ENCODE measurements at regions not wholly inside any gene's neighbourhood (a gene's known extent, or its start where the extent isn't known, plus 50 kb on each side); places are given as distances from the start of the nearest gene placed in this dataset.

DNA sequence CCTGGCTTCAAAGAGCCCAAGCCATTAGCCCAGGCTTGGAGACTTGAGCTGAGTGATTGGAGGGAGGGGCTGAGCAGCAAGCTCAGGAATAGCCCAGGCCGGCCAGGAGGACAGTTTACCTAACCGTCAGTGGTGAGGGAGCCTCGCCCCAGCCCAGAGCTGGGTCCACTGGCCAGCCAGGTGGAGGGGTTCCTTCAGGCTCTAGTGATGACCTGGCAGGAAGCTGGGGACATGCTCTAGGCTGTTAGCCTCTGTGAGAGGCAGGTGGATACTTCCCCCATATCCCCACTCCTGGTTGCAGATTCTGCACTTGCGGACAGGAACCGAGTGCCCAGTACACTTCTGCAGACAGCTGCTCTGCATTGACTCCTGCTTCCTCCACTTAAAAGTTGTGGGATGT is 61.2 kb upstream of the ANTXRL start:
- no peak for DNase-seq (ENCODE audit: low spot score)
- Mint-ChIP-seq H3K4me3 (no peak overlapping the region), H3K9me3 (peaks cover 2% of the 10 kb centered on the region), H3K36me3 (ENCODE audit: low read depth) (peaks cover 12% of the 10 kb centered on the region), H3K27ac (no peak overlapping the region), H3K27me3 (ENCODE audit: insufficient read depth) (no peaks in the 10 kb centered on the region), H3K4me1 (ENCODE audit: low read depth) (no peaks in the 10 kb centered on the region)
- intact Hi-C loops (cut with micrococcal nuclease), result loop anchor here (10.0 kb wide), 1 partner anchor 99 kb away; no protein-coding TSS in a partner anchor

- peaks cover 4% of the 10 kb centered on the region for H3K9me3 Mint-ChIP-seq
- intact Hi-C loops (cut with micrococcal nuclease), result loop anchor here (10.0 kb wide), 1 partner anchor 99 kb away; no protein-coding TSS in a partner anchor
- no peak overlapping the region for H3K27ac Mint-ChIP-seq
- no peak overlapping the region for H3K4me3 Mint-ChIP-seq
- H3K36me3 Mint-ChIP-seq (ENCODE audit: low read depth), result peaks cover 16% of the 10 kb centered on the region
- H3K27me3 Mint-ChIP-seq (ENCODE audit: insufficient read depth), result no peaks in the 10 kb centered on the region
- no peak for DNase-seq (ENCODE audit: low spot score)
- H3K4me1 Mint-ChIP-seq (ENCODE audit: low read depth), result no peaks in the 10 kb centered on the region
These were observed 60.6 kb upstream of the ANTXRL start for GRCh38 chr10:46226232-46226631.

GRCh38 chr10:46226900-46227558 is 59.8 kb upstream of the ANTXRL start:
- H3K27ac Mint-ChIP-seq, result no peak overlapping the region
- DNase-seq (ENCODE audit: low spot score), result no peak
- intact Hi-C loops (cut with micrococcal nuclease), result loop anchor here (10.0 kb wide), 1 partner anchor 98 kb away; no protein-coding TSS in a partner anchor
- H3K9me3 Mint-ChIP-seq, result peaks cover 4% of the 10 kb centered on the region
- no peaks in the 10 kb centered on the region for H3K4me1 Mint-ChIP-seq (ENCODE audit: low read depth)
- peaks cover 16% of the 10 kb centered on the region for H3K36me3 Mint-ChIP-seq (ENCODE audit: low read depth)
- H3K27me3 Mint-ChIP-seq (ENCODE audit: insufficient read depth), result no peaks in the 10 kb centered on the region
- H3K4me3 Mint-ChIP-seq, result no peak overlapping the region

DNA sequence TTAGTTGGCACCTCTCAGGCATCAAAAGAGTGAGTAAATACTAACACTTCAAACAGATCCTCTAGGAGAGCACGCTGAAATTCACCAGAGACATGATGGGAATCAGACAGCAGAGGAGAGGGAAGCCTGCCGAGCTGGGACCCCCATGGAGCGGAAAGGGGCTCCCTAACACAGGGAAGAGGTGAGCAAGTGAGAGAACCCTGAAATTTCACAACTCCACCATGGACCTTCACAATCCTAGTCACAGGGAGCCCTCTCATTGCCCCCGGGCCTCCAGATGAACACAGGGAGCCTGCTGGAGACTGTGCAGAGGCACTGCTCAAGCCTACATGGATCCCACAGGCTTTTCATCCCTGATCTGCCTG is 59.2 kb upstream of the ANTXRL start:
- Mint-ChIP-seq H3K27me3 (ENCODE audit: insufficient read depth) (no peaks in the 10 kb centered on the region), H3K9me3 (peaks cover 4% of the 10 kb centered on the region), H3K4me1 (ENCODE audit: low read depth) (no peaks in the 10 kb centered on the region), H3K4me3 (no peak overlapping the region), H3K36me3 (ENCODE audit: low read depth) (peaks cover 18% of the 10 kb centered on the region), H3K27ac (no peak overlapping the region)
- no peak for DNase-seq (ENCODE audit: low spot score)
- intact Hi-C loops (cut with micrococcal nuclease), result loop anchor here (10.0 kb wide), 1 partner anchor 97 kb away; no protein-coding TSS in a partner anchor

DNA sequence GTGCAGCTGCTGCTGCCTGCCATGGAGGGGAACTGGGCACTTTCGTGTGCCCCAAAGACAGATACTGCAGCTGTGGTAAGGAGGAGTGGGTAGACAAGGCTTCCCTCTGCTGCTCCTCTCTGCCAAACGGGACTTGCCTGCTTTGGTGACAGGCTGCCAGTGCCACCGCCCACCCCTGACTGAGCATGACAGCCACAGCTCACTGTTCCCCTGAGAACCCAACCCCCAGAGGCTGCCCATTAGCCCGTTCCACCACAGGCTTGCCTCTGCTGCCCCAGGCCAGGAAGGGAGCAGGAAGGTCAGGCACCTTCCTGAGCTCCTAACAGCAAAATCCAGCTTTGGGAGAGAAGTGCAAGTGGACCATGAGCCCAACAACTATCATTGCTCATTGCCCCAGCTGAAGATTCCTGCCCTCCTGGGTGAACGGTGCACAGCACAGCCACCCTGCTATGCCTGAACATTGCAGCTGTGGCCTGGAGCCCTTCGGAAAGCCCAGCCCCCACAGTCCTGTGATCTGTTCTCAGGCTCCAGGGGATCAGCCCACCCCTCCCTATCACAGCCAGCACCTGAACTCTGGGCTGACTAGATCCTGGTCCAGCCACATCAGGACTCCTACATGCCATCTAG is 58.7 kb upstream of the ANTXRL start:
- intact Hi-C loops (cut with micrococcal nuclease), result loop anchor here (1.0 to 10.0 kb wide), 2 partner anchors 28 to 97 kb away; no protein-coding TSS in a partner anchor
- no peak overlapping the region for H3K27ac Mint-ChIP-seq

GRCh38 chr10:46228563-46229071 is 58.2 kb upstream of the ANTXRL start:
- DNase-seq (ENCODE audit: low spot score), result peak; percentile 30
- no peaks in the 10 kb centered on the region for H3K27me3 Mint-ChIP-seq (ENCODE audit: insufficient read depth)
- H3K9me3 Mint-ChIP-seq, result peaks cover 4% of the 10 kb centered on the region
- H3K27ac Mint-ChIP-seq, result no peak overlapping the region
- no peaks in the 10 kb centered on the region for H3K4me1 Mint-ChIP-seq (ENCODE audit: low read depth)
- intact Hi-C loops (cut with micrococcal nuclease), result loop anchor here (1.0 to 10.0 kb wide), 2 partner anchors 28 to 96 kb away; no protein-coding TSS in a partner anchor
- H3K4me3 Mint-ChIP-seq, result no peak overlapping the region
- peaks cover 16% of the 10 kb centered on the region for H3K36me3 Mint-ChIP-seq (ENCODE audit: low read depth)

More for the DNA sequence above, 58.7 kb upstream of the ANTXRL start:
- Mint-ChIP-seq H3K36me3 (ENCODE audit: low read depth) (peaks cover 16% of the 10 kb centered on the region), H3K9me3 (peaks cover 4% of the 10 kb centered on the region), H3K27me3 (ENCODE audit: insufficient read depth) (no peaks in the 10 kb centered on the region), H3K4me1 (ENCODE audit: low read depth) (no peaks in the 10 kb centered on the region), H3K4me3 (no peak overlapping the region)
- DNase-seq (ENCODE audit: low spot score), result no peak

DNA sequence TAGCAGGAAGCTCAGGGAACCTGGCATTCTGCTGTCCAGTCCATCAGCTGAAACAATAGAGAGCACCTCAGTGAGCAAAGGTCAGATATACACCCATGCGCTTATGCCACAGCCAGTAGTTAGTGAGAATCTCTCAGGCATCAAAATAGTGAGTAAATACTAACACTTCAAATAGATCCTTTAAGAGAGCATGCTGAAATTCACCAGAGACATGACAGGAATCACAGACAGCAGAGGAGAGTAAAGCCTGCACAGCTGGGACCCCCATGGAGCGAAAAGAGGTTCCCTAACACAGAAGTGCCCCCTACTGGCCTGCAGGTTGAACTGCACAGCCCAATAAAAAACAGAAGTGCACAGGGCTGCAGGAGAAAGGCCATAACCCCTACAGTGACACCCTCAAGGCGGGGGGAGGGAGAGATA is 57.6 kb upstream of the ANTXRL start:
- intact Hi-C loops (cut with micrococcal nuclease), result loop anchor here (10.0 kb wide), 1 partner anchor 96 kb away; no protein-coding TSS in a partner anchor
- peaks cover 17% of the 10 kb centered on the region for H3K36me3 Mint-ChIP-seq (ENCODE audit: low read depth)
- no peaks in the 10 kb centered on the region for H3K4me1 Mint-ChIP-seq (ENCODE audit: low read depth)
- no peak for DNase-seq (ENCODE audit: low spot score)
- H3K4me3 Mint-ChIP-seq, result no peak overlapping the region
- H3K27ac Mint-ChIP-seq, result no peak overlapping the region
- peaks cover 4% of the 10 kb centered on the region for H3K9me3 Mint-ChIP-seq
- H3K27me3 Mint-ChIP-seq (ENCODE audit: insufficient read depth), result no peaks in the 10 kb centered on the region

DNA sequence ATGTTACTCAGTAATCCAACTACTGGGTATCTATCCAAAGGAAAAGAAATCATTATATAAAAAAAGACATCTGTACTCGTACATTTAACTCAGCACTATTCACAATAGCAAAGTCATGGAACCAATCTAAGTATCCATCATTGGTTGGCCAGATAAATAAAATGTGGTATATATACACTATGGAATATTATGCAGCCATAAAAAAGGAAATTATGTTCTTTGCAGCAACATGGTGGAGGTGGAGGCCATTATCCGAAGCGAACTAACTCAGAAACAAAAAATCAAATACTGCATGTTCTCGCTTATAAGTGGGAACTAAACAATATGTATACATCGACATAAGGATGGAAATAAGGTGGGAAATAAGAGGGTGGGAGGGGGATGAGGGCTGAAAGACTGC is 56.2 kb upstream of the ANTXRL start:
- DNase-seq (ENCODE audit: low spot score), result no peak
- peaks cover 15% of the 10 kb centered on the region for H3K36me3 Mint-ChIP-seq (ENCODE audit: low read depth)
- intact Hi-C loops (cut with micrococcal nuclease), result no loop called here
- H3K9me3 Mint-ChIP-seq, result peaks cover 4% of the 10 kb centered on the region
- H3K4me3 Mint-ChIP-seq, result no peak overlapping the region
- H3K27me3 Mint-ChIP-seq (ENCODE audit: insufficient read depth), result no peaks in the 10 kb centered on the region
- H3K4me1 Mint-ChIP-seq (ENCODE audit: low read depth), result no peaks in the 10 kb centered on the region
- H3K27ac Mint-ChIP-seq, result no peak overlapping the region

DNA sequence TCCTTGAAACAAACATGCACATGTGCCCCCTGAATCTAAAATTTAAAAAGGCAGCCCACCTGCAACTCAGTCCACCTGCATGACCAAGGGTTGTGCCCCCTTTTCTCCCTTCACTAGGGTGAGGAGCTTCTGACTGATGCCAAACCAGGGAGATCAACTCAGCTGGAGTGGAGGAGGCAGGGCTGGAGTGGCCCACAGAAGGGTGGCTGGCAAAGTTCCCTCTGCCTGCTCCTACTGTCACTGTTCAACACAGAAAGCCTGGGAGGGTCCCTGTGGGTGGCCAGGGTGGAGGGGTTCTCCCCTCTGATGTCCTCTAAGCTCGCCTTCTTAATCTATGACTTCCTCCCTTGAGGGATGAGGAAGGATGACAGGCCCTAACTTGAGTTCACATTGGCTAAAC is 55.7 kb upstream of the ANTXRL start:
- Mint-ChIP-seq H3K9me3 (peaks cover 4% of the 10 kb centered on the region), H3K27me3 (ENCODE audit: insufficient read depth) (no peaks in the 10 kb centered on the region), H3K4me3 (no peak overlapping the region), H3K36me3 (ENCODE audit: low read depth) (peaks cover 15% of the 10 kb centered on the region), H3K4me1 (ENCODE audit: low read depth) (no peaks in the 10 kb centered on the region), H3K27ac (no peak overlapping the region)
- intact Hi-C loops (cut with micrococcal nuclease), result no loop called here
- no peak for DNase-seq (ENCODE audit: low spot score)

DNA sequence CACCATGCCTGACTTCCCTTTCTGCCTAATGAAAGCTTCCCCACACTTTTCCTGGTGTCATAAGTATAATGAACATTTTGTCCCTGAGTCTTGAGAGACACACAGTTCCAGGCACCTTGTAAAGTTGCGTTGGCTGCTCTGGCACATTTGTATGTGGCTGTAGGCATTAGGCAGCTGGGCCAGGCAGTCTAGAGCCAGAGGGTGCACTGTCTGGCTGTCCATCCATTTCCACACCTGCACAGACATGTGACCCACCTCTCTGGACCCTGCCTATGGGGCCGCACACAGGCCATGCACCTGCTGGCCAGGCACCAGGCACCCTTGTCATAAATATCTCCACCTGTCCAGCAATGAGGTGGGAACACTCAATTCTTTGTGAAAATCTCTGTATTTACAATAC is 54.7 kb upstream of the ANTXRL start:
- no peaks in the 10 kb centered on the region for H3K4me1 Mint-ChIP-seq (ENCODE audit: low read depth)
- H3K4me3 Mint-ChIP-seq, result no peak overlapping the region
- no peak for DNase-seq (ENCODE audit: low spot score)
- no peak overlapping the region for H3K27ac Mint-ChIP-seq
- peaks cover 15% of the 10 kb centered on the region for H3K36me3 Mint-ChIP-seq (ENCODE audit: low read depth)
- no peaks in the 10 kb centered on the region for H3K27me3 Mint-ChIP-seq (ENCODE audit: insufficient read depth)
- intact Hi-C loops (cut with micrococcal nuclease), result no loop called here
- H3K9me3 Mint-ChIP-seq, result peaks cover 4% of the 10 kb centered on the region

GRCh38 chr10:46232666-46233065 is 54.1 kb upstream of the ANTXRL start:
- no peak for DNase-seq (ENCODE audit: low spot score)
- Mint-ChIP-seq H3K27me3 (ENCODE audit: insufficient read depth) (no peaks in the 10 kb centered on the region), H3K4me3 (no peak overlapping the region), H3K36me3 (ENCODE audit: low read depth) (peaks cover 17% of the 10 kb centered on the region), H3K27ac (no peak overlapping the region), H3K4me1 (ENCODE audit: low read depth) (no peaks in the 10 kb centered on the region), H3K9me3 (peaks cover 4% of the 10 kb centered on the region)
- intact Hi-C loops (cut with micrococcal nuclease), result no loop called here

DNA sequence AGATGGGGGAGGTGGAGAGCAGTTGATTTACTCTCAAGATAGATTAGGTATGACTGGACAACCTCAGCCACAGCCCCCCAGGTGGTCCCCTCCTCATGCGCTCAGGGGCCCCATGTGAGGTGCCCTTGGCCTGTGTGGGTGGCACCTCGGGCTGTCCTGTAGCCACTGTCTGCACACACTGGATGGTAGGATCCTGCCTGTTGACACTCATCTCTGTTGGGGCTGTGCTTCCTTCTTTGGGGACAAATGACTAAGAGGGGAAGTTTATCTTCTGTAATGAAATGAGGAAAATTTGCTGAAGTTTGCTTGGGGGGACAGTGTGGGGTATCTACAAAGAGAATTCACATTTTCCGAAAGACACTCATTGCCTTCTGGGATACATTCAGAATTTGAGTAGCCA is 53.6 kb upstream of the ANTXRL start:
- intact Hi-C loops (cut with micrococcal nuclease), result no loop called here
- Mint-ChIP-seq H3K4me3 (no peak overlapping the region), H3K27me3 (ENCODE audit: insufficient read depth) (no peaks in the 10 kb centered on the region), H3K27ac (no peak overlapping the region), H3K4me1 (ENCODE audit: low read depth) (no peaks in the 10 kb centered on the region), H3K36me3 (ENCODE audit: low read depth) (peaks cover 18% of the 10 kb centered on the region), H3K9me3 (peaks cover 4% of the 10 kb centered on the region)
- no peak for DNase-seq (ENCODE audit: low spot score)

GRCh38 chr10:46234026-46234425 is 52.8 kb upstream of the ANTXRL start:
- H3K9me3 Mint-ChIP-seq, result peaks cover 4% of the 10 kb centered on the region
- no peak for DNase-seq (ENCODE audit: low spot score)
- no peak overlapping the region for H3K27ac Mint-ChIP-seq
- H3K27me3 Mint-ChIP-seq (ENCODE audit: insufficient read depth), result no peaks in the 10 kb centered on the region
- no peaks in the 10 kb centered on the region for H3K4me1 Mint-ChIP-seq (ENCODE audit: low read depth)
- no peak overlapping the region for H3K4me3 Mint-ChIP-seq
- intact Hi-C loops (cut with micrococcal nuclease), result no loop called here
- peaks cover 20% of the 10 kb centered on the region for H3K36me3 Mint-ChIP-seq (ENCODE audit: low read depth)

All from activated T-helper 1 cell treated with anti-CD3 and anti-CD28 coated beads, Interleukin-12 subunit alpha, Interleukin-12 subunit beta, Interleukin-2, Interleukin-4 antibody, amounts not matched to agents 30 ng/mL and 10 ng/mL and 1 ng/mL, durations not matched to agents 14 hours and 24 hours and 36 hours (primary cell).